ENCODE measurements at regions not wholly inside any gene's neighbourhood (a gene's known extent, or its start where the extent isn't known, plus 50 kb on each side); places are given as distances from the start of the nearest gene placed in this dataset.

- DNase-seq (ENCODE audit: low read depth), result no peak
- TF ChIP-seq CTCF (IDR thresholded peaks at IDR 0.05; ENCODE audit: low read depth, low read length) (no peak), MAX (IDR thresholded peaks at IDR 0.05; ENCODE audit: low read depth, low read length) (no peak), MYC (IDR thresholded peaks at IDR 0.05; ENCODE audit: low read depth, low read length) (no peak), POLR2A (IDR thresholded peaks at IDR 0.05; ENCODE audit: extremely low read depth, insufficient read length) (no peak)
- no peak overlapping the region for H3K4me3 ChIP-seq (ENCODE audit: low read depth, low read length)
Observed at GRCh38 chr2:12223732-12224131, 477.3 kb downstream of the LPIN1 start.

- TF ChIP-seq POLR2A (IDR thresholded peaks at IDR 0.05; ENCODE audit: extremely low read depth, insufficient read length) (no peak), CTCF (IDR thresholded peaks at IDR 0.05; ENCODE audit: low read depth, low read length) (no peak), MAX (IDR thresholded peaks at IDR 0.05; ENCODE audit: low read depth, low read length) (no peak), MYC (IDR thresholded peaks at IDR 0.05; ENCODE audit: low read depth, low read length) (no peak)
- no peak for DNase-seq (ENCODE audit: low read depth)
- no peak overlapping the region for H3K4me3 ChIP-seq (ENCODE audit: low read depth, low read length)
Observed at GRCh38 chr2:12226653-12227052, 480.2 kb downstream of the LPIN1 start.

- no peak for DNase-seq (ENCODE audit: low read depth)
- no peak overlapping the region for H3K4me3 ChIP-seq (ENCODE audit: low read depth, low read length)
- TF ChIP-seq CTCF (IDR thresholded peaks at IDR 0.05; ENCODE audit: low read depth, low read length) (no peak), POLR2A (IDR thresholded peaks at IDR 0.05; ENCODE audit: extremely low read depth, insufficient read length) (no peak), MAX (IDR thresholded peaks at IDR 0.05; ENCODE audit: low read depth, low read length) (no peak), MYC (IDR thresholded peaks at IDR 0.05; ENCODE audit: low read depth, low read length) (no peak)
Observed at GRCh38 chr2:12227941-12228608, 481.6 kb downstream of the LPIN1 start.

GRCh38 chr2:12231288-12231687, 484.9 kb downstream of the LPIN1 start:
- no peak overlapping the region for H3K4me3 ChIP-seq (ENCODE audit: low read depth, low read length)
- TF ChIP-seq MAX (IDR thresholded peaks at IDR 0.05; ENCODE audit: low read depth, low read length) (no peak), MYC (IDR thresholded peaks at IDR 0.05; ENCODE audit: low read depth, low read length) (no peak), CTCF (IDR thresholded peaks at IDR 0.05; ENCODE audit: low read depth, low read length) (no peak), POLR2A (IDR thresholded peaks at IDR 0.05; ENCODE audit: extremely low read depth, insufficient read length) (no peak)
- no peak for DNase-seq (ENCODE audit: low read depth)

GRCh38 chr2:12232876-12233275, 483.9 kb upstream of the TRIB2 start:
- TF ChIP-seq CTCF (IDR thresholded peaks at IDR 0.05; ENCODE audit: low read depth, low read length), result no peak
- TF ChIP-seq MAX (IDR thresholded peaks at IDR 0.05; ENCODE audit: low read depth, low read length), result no peak
- TF ChIP-seq POLR2A (IDR thresholded peaks at IDR 0.05; ENCODE audit: extremely low read depth, insufficient read length), result no peak
- no peak for TF ChIP-seq MYC (IDR thresholded peaks at IDR 0.05; ENCODE audit: low read depth, low read length)
- no peak overlapping the region for H3K4me3 ChIP-seq (ENCODE audit: low read depth, low read length)
- no peak for DNase-seq (ENCODE audit: low read depth)
